GM06990 (cell line): ENCODE measurements at regions not wholly inside any gene's neighbourhood (a gene's known extent, or its start where the extent isn't known, plus 50 kb on each side); places are given as distances from the start of the nearest gene placed in this dataset.

Source experiments
- DNase-seq: peaks from one replicate; pipeline ENCODE4 v3.0.0-alpha.2; 2011; ENCODE audit not compliant: insufficient read length; ENCODE audit errors: extremely low read depth
- H3K27me3 ChIP-seq: replicated peaks from 2 replicates; pipeline ENCODE4 v1.6.0; 2011; ENCODE audit warnings: low read length; ENCODE audit not compliant: control insufficient read depth, insufficient read depth
- H3K36me3 ChIP-seq: 2 replicates; pipeline ENCODE4 v1.5.1; 2011; ENCODE audit warnings: low read length; ENCODE audit not compliant: control insufficient read depth, insufficient read depth
- H3K4me3 ChIP-seq: replicated peaks from 2 replicates; pipeline ENCODE4 v1.5.1; 2011; ENCODE audit warnings: low read depth, mild to moderate bottlenecking, control low read depth, low read length
- CTCF ChIP-seq: IDR thresholded peaks from 2 replicates; pipeline ENCODE4 v1.5.1; 2011; ENCODE audit warnings: low read length, control low read depth, mild to moderate bottlenecking, inconsistent platforms; ENCODE audit not compliant: insufficient read depth, poor library complexity, severe bottlenecking

- H3K27me3 ChIP-seq, result no peaks in the 10 kb centered on the region
- TF ChIP-seq CTCF, result no peak
- H3K4me3 ChIP-seq, result no peak overlapping the region
- DNase-seq, result no peak
- no peaks in the 10 kb centered on the region for H3K36me3 ChIP-seq
These were observed 85.3 kb upstream of the CRBN start for GRCh38 chr3:3264796-3265195.

- DNase-seq, result no peak
- no peak for TF ChIP-seq CTCF
- no peaks in the 10 kb centered on the region for H3K36me3 ChIP-seq
- no peak overlapping the region for H3K4me3 ChIP-seq
- no peaks in the 10 kb centered on the region for H3K27me3 ChIP-seq
These were observed 81.4 kb upstream of the CRBN start for GRCh38 chr3:3260870-3261269.

GRCh38 chr3:3259181-3259580 lies 79.7 kb upstream of the CRBN start:
- no peaks in the 10 kb centered on the region for H3K27me3 ChIP-seq
- no peak overlapping the region for H3K4me3 ChIP-seq
- DNase-seq, result no peak
- no peak for TF ChIP-seq CTCF
- no peaks in the 10 kb centered on the region for H3K36me3 ChIP-seq

GRCh38 chr3:3258281-3258680 lies 78.8 kb upstream of the CRBN start:
- Histone ChIP-seq H3K4me3 (no peak overlapping the region), H3K27me3 (no peaks in the 10 kb centered on the region), H3K36me3 (no peaks in the 10 kb centered on the region)
- TF ChIP-seq CTCF, result no peak
- no peak for DNase-seq

GRCh38 chr3:3241596-3241995 lies 62.1 kb upstream of the CRBN start:
- Histone ChIP-seq H3K36me3 (no peaks in the 10 kb centered on the region), H3K4me3 (no peak overlapping the region), H3K27me3 (no peaks in the 10 kb centered on the region)
- TF ChIP-seq CTCF, result no peak
- DNase-seq, result no peak

- Histone ChIP-seq H3K27me3 (no peaks in the 10 kb centered on the region), H3K4me3 (no peak overlapping the region), H3K36me3 (no peaks in the 10 kb centered on the region)
- no peak for DNase-seq
- TF ChIP-seq CTCF, result no peak
These were observed 61.5 kb upstream of the CRBN start for GRCh38 chr3:3240986-3241385.
